AG10803 (cell line): ENCODE measurements at regions not wholly inside any gene's neighbourhood (a gene's known extent, or its start where the extent isn't known, plus 50 kb on each side); places are given as distances from the start of the nearest gene placed in this dataset.

Experiments
- DNase-seq: peaks from one replicate; pipeline ENCODE4 v3.0.0; 2010; ENCODE audit warnings: low read depth
- H3K4me3 ChIP-seq: 2 replicates; pipeline ENCODE4 v1.5.1; 2011; ENCODE audit warnings: mild to moderate bottlenecking, low read length, control low read depth
- CTCF ChIP-seq: conservative IDR thresholded peaks from 2 replicates; pipeline ENCODE4 v1.5.1; 2011; ENCODE audit warnings: mild to moderate bottlenecking, low read length, control low read depth, inconsistent platforms

GRCh38 chr7:46356371-46356770, 435.3 kb upstream of the IGFBP3 start:
- no peak for TF ChIP-seq CTCF
- no peak for DNase-seq
- H3K4me3 ChIP-seq = no peak overlapping the region

- DNase-seq = no peak
- no peak overlapping the region for H3K4me3 ChIP-seq
- TF ChIP-seq CTCF = no peak
Observed at GRCh38 chr7:46355331-46355730, 434.3 kb upstream of the IGFBP3 start.

- H3K4me3 ChIP-seq = no peak overlapping the region
- TF ChIP-seq CTCF = peak; percentile 85
- DNase-seq = peak; percentile 77
Observed at GRCh38 chr7:46352004-46352954, 431.2 kb upstream of the IGFBP3 start.

- H3K4me3 ChIP-seq = no peak overlapping the region
- no peak for TF ChIP-seq CTCF
Observed at GRCh38 chr7:46349490-46349889, 428.4 kb upstream of the IGFBP3 start.

GRCh38 chr7:46344533-46344932, 423.5 kb upstream of the IGFBP3 start:
- H3K4me3 ChIP-seq = no peak overlapping the region
- TF ChIP-seq CTCF = no peak
- DNase-seq = no peak

More at GRCh38 chr7:46349490-46349889, 428.4 kb upstream of the IGFBP3 start:
- DNase-seq = no peak

GRCh38 chr7:46343802-46344201, 422.7 kb upstream of the IGFBP3 start:
- no peak for TF ChIP-seq CTCF
- no peak overlapping the region for H3K4me3 ChIP-seq
- DNase-seq = no peak

- no peak for TF ChIP-seq CTCF
- H3K4me3 ChIP-seq = no peak overlapping the region
Observed at GRCh38 chr7:46322937-46323336, 401.9 kb upstream of the IGFBP3 start.

More at GRCh38 chr7:46322937-46323336, 401.9 kb upstream of the IGFBP3 start:
- no peak for DNase-seq
